ENCODE measurements at regions not wholly inside any gene's neighbourhood (a gene's known extent, or its start where the extent isn't known, plus 50 kb on each side); places are given as distances from the start of the nearest gene placed in this dataset.

- TF ChIP-seq DIDO1 (tag; IDR thresholded peaks at IDR 0.05; ENCODE audit: low read depth) (no peak), ATF3 (IDR thresholded peaks at IDR 0.05) (no peak), ATF3 (CRISPR knock-in tag; conservative IDR thresholded peaks at IDR 0.05) (no peak), SMAD3 (CRISPR knock-in tag; conservative IDR thresholded peaks at IDR 0.05) (no peak), IRF2 (CRISPR knock-in tag; IDR thresholded peaks at IDR 0.05) (no peak)
- TF ChIP-seq, protein P1, sequence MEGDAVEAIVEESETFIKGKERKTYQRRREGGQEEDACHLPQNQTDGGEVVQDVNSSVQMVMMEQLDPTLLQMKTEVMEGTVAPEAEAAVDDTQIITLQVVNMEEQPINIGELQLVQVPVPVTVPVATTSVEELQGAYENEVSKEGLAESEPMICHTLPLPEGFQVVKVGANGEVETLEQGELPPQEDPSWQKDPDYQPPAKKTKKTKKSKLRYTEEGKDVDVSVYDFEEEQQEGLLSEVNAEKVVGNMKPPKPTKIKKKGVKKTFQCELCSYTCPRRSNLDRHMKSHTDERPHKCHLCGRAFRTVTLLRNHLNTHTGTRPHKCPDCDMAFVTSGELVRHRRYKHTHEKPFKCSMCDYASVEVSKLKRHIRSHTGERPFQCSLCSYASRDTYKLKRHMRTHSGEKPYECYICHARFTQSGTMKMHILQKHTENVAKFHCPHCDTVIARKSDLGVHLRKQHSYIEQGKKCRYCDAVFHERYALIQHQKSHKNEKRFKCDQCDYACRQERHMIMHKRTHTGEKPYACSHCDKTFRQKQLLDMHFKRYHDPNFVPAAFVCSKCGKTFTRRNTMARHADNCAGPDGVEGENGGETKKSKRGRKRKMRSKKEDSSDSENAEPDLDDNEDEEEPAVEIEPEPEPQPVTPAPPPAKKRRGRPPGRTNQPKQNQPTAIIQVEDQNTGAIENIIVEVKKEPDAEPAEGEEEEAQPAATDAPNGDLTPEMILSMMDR (IDR thresholded peaks at IDR 0.05 in 2 of 3, conservative IDR thresholded peaks at IDR 0.05 in 1 of 3; ENCODE audit: insufficient read depth in 2 of 3, low read depth in 1 of 3, low read length in 3 of 3), result no peak
Measured at GRCh38 chrX:25807022-25807421, 331.1 kb upstream of the MAGEB18 start.

Data from K562 (cell line).